ENCODE measurements at regions not wholly inside any gene's neighbourhood (a gene's known extent, or its start where the extent isn't known, plus 50 kb on each side); places are given as distances from the start of the nearest gene placed in this dataset.

DNA sequence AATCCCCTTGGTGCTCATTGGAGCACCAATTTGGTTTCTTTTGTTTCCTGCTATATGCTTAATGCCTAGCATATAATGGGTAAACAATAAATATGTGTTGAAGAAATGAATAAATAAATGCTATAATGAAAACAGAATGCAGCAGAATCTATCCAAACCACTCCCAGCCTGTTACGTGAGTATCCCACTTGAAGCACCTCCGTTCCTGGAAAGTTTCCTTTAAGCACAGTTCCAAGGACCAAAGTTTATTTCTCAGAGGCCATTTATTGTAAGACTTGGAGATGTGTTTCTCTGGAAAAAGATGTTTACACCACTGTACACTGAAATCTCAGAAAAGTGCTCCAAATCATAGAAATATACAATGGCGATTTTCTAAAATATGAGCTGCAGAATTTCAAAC lies 187.0 kb downstream of the SOX9 start:
- TF ChIP-seq, protein P1, sequence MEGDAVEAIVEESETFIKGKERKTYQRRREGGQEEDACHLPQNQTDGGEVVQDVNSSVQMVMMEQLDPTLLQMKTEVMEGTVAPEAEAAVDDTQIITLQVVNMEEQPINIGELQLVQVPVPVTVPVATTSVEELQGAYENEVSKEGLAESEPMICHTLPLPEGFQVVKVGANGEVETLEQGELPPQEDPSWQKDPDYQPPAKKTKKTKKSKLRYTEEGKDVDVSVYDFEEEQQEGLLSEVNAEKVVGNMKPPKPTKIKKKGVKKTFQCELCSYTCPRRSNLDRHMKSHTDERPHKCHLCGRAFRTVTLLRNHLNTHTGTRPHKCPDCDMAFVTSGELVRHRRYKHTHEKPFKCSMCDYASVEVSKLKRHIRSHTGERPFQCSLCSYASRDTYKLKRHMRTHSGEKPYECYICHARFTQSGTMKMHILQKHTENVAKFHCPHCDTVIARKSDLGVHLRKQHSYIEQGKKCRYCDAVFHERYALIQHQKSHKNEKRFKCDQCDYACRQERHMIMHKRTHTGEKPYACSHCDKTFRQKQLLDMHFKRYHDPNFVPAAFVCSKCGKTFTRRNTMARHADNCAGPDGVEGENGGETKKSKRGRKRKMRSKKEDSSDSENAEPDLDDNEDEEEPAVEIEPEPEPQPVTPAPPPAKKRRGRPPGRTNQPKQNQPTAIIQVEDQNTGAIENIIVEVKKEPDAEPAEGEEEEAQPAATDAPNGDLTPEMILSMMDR (conservative IDR thresholded peaks at IDR 0.05; ENCODE audit: low read depth, low read length), result no peak
- TF ChIP-seq EZH2 (IDR thresholded peaks at IDR 0.05; ENCODE audit: low read length, unreplicated experiment), result no peak
- TF ChIP-seq EZH2phosphoT487 (IDR thresholded peaks at IDR 0.05; ENCODE audit: borderline replicate concordance, low read length), result no peak

Measured in PC-3 (cell line).